ENCODE measurements at regions not wholly inside any gene's neighbourhood (a gene's known extent, or its start where the extent isn't known, plus 50 kb on each side); places are given as distances from the start of the nearest gene placed in this dataset.
"Not testable (repeated sequence)": the region's sequence is repeated elsewhere in the genome, so short reads cannot be mapped to it uniquely, and the experiment has no call there.

DNA sequence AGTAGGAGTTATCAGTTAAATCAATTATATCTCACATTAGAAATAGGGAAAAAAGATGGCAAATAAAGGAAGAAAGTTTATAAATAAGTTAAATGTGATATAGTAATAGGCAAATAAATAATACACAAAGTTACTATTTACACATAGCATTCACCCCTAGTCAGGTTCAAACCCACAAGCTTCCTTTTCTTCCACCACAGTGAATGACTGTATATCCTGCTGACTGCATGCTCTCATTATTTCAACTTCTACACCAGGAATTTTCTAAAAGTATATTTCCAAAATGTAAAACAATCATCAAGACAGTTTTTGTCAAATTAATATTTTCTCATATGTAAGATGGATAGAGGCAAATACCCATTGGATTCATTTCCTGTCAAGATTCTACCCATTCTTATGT is 548.6 kb upstream of the SLITRK5 start:
- no peak for DNase-seq

- DNase-seq, result peak; percentile 83
These were observed 547.0 kb upstream of the SLITRK5 start for GRCh38 chr13:87123987-87124784.

DNA sequence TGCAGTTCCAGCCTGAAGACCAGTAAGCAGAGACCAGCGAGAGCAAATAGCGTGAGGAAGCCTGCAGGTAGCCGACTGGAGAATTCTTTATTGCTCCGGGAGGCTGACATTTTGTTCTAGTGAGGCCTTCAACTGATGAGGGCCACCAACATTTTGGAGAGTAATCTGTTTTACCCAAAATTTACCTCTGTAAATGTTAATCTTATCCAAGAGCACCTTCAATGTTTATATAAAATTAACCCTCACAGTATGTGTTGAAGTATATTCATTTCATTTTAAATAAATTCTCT is 546.4 kb upstream of the SLITRK5 start:
- DNase-seq, result no peak

GRCh38 chr13:87128036-87128435 is 543.1 kb upstream of the SLITRK5 start:
- peak; percentile 91 for DNase-seq

DNA sequence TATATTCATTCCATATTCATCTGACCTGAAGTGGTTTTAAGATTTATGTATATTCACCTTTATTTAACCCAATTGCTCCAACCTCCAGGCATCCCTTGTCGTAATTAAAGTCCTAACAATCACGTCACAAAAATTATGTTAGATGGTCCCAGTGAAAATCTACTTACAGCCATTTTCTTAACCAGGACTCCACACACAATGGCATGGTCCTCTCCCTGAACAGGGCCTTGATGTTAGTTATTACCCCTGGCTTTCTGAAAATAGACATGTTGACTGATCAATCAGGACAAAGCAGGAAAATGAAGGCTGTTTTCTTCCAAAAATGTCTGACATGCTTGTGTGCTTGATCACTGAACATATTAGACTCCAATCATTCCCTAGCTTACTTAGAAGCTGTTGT is 542.7 kb upstream of the SLITRK5 start:
- peak; percentile 76 for DNase-seq

- DNase-seq, result no peak
These were observed 541.4 kb upstream of the SLITRK5 start for GRCh38 chr13:87129602-87130300.

- DNase-seq, result no peak
These were observed 540.7 kb upstream of the SLITRK5 start for GRCh38 chr13:87130423-87130822.

DNA sequence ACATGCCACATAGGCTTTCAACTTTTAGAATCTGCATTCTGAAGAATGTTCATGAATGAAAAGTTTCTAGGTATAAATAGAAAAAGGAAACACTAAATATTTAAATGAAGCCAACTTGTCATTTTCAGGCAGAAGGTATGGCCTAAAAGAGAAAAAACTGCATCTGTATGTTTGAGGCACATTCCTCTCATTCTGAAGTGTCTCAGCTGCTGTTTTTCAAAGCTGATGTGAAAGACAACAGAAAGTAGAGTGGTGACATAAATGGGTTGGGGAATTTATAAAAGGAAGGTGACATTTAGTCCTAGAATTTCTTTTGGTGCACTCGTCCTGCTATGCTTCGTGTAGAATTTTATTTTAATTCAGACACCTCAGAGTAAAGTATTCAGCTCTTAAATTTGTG is 539.6 kb upstream of the SLITRK5 start:
- no peak for DNase-seq

DNA sequence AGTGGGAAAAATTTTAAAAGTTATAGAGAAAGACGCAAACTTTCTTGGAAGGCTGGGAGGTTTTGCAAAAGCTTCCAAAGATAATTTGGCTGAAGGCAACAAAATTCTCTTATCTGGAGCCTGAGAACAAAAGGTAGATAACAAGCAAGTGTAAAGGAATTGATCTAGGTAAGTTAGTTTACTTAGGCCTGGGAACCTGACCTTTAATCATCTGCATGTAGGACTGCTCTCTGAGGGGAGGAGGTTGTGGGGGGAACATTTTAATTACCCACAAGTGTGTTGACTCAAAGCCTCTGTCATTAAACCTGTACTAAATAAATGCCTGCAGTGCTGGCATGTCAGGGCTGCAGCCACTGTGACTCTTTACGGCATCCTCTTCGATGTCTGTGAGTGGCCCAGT is 532.3 kb upstream of the SLITRK5 start:
- DNase-seq, result no peak

DNA sequence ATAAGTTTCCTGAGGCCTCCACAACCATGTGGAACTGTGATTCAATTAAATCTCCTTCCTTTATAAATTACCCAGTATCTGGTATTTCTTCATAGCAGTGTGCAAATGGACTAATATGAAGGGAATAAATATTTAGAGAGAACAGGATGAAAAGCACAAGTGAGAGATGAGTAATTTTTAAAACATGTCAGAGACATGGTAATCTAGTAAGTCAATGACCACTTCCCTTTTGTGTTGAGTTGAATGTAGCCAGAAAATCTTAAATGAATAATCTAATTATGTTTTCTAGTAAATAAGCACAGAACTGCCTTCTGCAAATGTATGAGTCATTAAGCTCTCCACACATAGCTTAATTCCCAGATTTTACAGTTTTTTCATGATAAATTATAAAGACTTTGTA is 524.1 kb upstream of the SLITRK5 start:
- DNase-seq, result no peak

- DNase-seq, result no peak
These were observed 517.8 kb upstream of the SLITRK5 start for GRCh38 chr13:87153371-87153770.

GRCh38 chr13:87166348-87166747 is 504.8 kb upstream of the SLITRK5 start:
- DNase-seq, result no peak

GRCh38 chr13:87168390-87168789 is 502.8 kb upstream of the SLITRK5 start:
- DNase-seq, result no peak

- no peak for DNase-seq
These were observed 501.8 kb upstream of the SLITRK5 start for GRCh38 chr13:87169337-87169736.

DNA sequence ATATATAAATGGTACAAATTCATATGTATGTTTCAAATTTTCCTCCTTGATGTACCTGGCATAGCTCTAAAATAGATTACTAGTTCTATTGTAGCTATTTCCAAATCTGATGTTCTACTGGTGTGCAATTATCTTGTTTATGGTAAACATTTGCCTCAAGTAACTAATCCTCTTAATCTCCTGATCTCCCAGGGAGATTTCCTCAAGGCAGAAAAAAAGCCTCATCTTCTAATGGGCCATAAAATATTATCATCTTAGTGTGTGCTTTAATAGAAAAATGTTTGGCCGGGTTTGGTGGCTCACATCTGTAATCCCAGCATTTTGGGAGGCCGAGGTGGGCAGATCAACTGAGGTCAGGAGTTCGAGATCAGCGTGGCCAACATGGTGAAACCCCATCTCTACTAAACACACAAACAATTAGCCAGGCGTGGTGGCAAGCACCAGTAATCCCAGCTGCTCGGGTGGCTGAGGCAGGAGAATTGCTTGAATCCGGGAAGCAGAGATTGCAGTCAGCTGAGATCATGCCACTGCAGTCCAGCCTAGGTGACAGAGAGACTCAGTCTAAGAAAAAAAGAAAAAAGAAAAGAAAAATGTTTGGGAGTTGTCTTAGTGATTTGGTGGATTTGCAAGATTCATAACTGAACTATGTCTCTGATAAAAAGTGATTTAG is 498.9 kb upstream of the SLITRK5 start:
- DNase-seq, result no peak

- not testable (repeated sequence) for DNase-seq
These were observed 486.0 kb upstream of the SLITRK5 start for GRCh38 chr13:87185138-87185537.

GRCh38 chr13:87186647-87187046 is 484.5 kb upstream of the SLITRK5 start:
- not testable (repeated sequence) for DNase-seq

GRCh38 chr13:87191485-87191884 is 479.7 kb upstream of the SLITRK5 start:
- not testable (repeated sequence) for DNase-seq

DNA sequence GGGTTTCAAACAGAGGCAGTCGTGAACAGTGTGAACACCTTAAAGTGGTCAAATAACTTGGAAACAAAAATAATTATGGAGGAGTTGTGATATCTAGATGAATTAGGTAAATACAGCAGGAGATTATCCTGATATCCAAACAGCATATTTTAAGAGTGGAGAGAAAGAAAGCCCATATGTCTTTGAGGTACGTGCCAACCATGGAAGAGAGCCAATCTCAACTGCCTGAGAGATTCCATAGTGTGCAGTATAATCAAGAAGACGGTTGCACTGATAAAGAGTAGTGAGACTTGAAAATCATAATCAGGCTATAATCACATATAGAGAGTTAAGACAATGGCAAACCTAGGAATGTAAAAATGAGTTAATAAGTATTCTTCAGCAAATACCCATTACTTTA is 472.8 kb upstream of the SLITRK5 start:
- DNase-seq, result no peak

DNA sequence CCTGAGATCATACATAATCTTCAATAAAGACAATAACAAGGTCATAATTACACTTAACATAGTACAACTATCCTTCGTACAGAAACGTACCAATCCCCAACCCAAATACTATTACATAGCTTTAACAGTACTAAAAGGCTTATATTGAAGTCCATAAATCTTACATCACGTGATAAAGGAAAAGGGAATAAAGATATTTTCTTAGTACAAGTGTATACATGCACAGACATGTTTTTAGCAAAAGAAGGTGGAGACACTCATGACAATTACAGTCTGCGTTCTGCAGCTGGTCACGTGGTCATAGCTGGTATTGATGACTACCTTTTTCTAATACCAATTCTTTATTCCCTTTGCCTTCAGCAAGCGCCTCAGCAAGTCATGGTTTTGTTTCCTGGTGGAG is 464.5 kb upstream of the SLITRK5 start:
- DNase-seq, result no peak

DNA sequence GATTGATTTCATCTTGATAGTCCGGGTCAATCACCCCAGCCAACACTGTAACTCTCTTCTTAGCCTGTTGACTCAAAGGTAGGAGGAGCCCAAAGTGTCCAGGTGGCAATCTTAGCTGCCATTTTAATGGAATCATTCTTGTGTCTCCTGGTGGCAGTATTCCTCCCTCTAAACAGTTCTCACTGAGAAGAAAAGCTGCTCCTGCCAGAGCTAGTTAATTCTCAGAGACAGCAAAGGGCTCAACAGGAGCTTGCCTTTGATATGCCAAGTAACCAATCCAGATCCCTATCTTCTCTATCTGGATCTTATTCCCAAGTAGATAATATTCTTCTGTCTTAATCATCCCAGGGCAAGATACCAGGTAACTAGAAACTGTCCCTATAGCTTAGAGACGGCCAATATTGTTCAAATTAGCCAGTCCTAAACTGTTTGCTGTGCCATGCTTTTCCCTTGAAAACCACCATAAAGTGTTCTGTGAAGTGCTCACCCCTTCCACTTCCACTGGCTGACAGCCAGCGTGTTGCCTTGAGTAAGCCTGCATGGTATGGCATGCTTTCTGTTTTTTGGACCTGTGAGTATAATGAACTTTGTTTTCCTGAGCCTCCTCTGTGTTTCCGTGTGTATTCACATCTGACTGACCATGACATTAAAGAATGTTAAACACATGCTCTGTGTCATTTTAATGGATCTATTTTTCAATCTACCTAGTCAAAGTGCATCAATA is 463.7 kb upstream of the SLITRK5 start:
- no peak for DNase-seq

GRCh38 chr13:87208636-87209035 is 462.5 kb upstream of the SLITRK5 start:
- DNase-seq, result no peak

- DNase-seq, result no peak
These were observed 436.2 kb upstream of the SLITRK5 start for GRCh38 chr13:87234981-87235380.
